Activated CD4-positive, alpha-beta T cell treated with anti-CD3 and anti-CD28 coated beads for 36 hours (primary cell): ENCODE measurements at regions not wholly inside any gene's neighbourhood (a gene's known extent, or its start where the extent isn't known, plus 50 kb on each side); places are given as distances from the start of the nearest gene placed in this dataset.

ENCODE experiments used
- ATAC-seq: fragments of 200-7000 bp; cut with Tn5 transposase; one replicate; pipeline ENCODE4 v1.10.0; 2021; ENCODE audit warnings: mild to moderate bottlenecking, moderate library complexity
- CTCF ChIA-PET: fragments of 350-600 bp; sonication (Branson Sonifier 250); formaldehyde crosslinking; loops from one replicate; lab custom pipeline; 2021; ENCODE audit warnings: antibody characterized with exemption; lab: Charles Lee
- POLR2A ChIA-PET: fragments of 350-600 bp; sonication (Branson Sonifier 250); formaldehyde crosslinking; loops from one replicate; lab custom pipeline; 2021; ENCODE audit warnings: antibody characterized with exemption, inconsistent platforms; lab: Charles Lee
- DNase-seq: peaks from one replicate; pipeline ENCODE4 v3.0.0-alpha.2; 2020
- H3K27ac Mint-ChIP-seq: one replicate; pipeline ENCODE4 v1.8.0; 2021; ENCODE audit warnings: mixed read lengths
- H3K27me3 Mint-ChIP-seq: one replicate; pipeline ENCODE4 v1.8.0; 2021; ENCODE audit warnings: mixed read lengths
- H3K36me3 Mint-ChIP-seq: one replicate; pipeline ENCODE4 v1.8.0; 2021; ENCODE audit warnings: low read depth, mixed read lengths
- H3K4me1 Mint-ChIP-seq: one replicate; pipeline ENCODE4 v1.8.0; 2021; ENCODE audit warnings: mixed read lengths
- H3K4me3 Mint-ChIP-seq: one replicate; pipeline ENCODE4 v1.8.0; 2021; ENCODE audit warnings: mild to moderate bottlenecking, moderate library complexity, mixed read lengths
- H3K9me3 Mint-ChIP-seq: one replicate; pipeline ENCODE4 v1.8.0; 2021; ENCODE audit warnings: low read depth, mixed read lengths
- intact Hi-C, 2 experiments: fragments of 100-400 bp; cut with DNase I in 1 of 2; cut with micrococcal nuclease in 1 of 2; formaldehyde crosslinking; loops; one replicate each; pipeline versions ENCODE4 v1.14.2 to v1.15.1; 2022 to 2024; cut with DNase I, micrococcal nuclease

DNA sequence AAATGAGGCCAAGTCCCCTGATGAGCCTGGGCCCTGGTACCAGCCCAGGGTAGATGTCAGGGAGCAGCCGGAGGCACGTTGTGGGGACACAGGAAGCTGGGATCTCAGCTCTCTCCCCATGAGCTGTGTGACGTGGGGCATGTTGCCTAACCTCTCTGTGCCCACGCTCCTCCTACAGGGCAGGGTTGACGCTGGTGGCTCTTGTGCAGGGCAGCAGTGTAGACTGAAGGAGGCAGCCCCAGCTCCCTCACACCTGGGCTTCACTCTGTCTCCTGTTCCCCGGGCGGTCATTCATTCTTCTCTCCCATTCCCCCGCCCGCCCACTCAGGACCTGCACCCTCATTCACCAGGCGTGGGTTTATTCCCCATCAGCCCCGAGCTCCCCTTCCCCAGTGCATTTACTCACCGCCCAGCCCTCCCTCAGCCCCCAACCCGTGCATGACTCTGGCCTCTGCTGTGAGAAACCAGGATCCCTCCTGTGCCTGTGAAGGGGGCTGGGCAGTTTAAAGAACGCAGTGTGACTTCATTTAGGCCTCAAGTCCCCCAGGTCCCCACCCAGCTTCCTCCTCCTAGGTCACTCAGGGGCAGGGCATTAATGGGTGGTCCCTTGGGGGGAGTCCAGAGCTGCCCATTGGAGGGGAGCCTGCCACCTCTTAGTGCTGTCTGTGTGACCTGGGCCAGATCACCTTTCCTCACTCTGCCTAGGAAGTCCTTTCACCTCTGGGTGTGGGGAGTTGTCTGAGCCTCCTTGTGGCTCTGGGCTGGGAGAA is 285.7 kb downstream of the PTPRU start:
- CTCF ChIA-PET, result no interaction called here
- Mint-ChIP-seq H3K4me1 (no peaks in the 10 kb centered on the region), H3K9me3 (no peaks in the 10 kb centered on the region), H3K4me3 (no peak overlapping the region), H3K36me3 (no peaks in the 10 kb centered on the region), H3K27me3 (peaks cover 15% of the 10 kb centered on the region), H3K27ac (no peak overlapping the region)
- no peak for DNase-seq
- POLR2A ChIA-PET, result no interaction called here
- ATAC-seq, result no peak
- intact Hi-C loops, result no loop called here

DNA sequence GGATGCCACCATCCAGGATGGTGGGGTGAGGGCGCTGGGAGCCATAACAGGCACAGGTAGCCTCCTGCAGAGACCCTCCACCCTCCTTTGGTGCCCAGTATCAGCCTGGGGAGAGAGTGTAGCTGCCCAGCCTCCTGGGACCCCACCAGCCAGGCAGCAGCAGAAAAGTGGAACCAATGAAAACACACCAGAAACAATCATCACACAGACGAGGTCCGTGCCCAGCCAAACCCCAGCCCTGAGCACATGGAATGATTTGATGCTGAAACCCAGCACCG is 285.1 kb downstream of the PTPRU start:
- H3K9me3 Mint-ChIP-seq, result no peaks in the 10 kb centered on the region
- CTCF ChIA-PET, result no interaction called here

DNA sequence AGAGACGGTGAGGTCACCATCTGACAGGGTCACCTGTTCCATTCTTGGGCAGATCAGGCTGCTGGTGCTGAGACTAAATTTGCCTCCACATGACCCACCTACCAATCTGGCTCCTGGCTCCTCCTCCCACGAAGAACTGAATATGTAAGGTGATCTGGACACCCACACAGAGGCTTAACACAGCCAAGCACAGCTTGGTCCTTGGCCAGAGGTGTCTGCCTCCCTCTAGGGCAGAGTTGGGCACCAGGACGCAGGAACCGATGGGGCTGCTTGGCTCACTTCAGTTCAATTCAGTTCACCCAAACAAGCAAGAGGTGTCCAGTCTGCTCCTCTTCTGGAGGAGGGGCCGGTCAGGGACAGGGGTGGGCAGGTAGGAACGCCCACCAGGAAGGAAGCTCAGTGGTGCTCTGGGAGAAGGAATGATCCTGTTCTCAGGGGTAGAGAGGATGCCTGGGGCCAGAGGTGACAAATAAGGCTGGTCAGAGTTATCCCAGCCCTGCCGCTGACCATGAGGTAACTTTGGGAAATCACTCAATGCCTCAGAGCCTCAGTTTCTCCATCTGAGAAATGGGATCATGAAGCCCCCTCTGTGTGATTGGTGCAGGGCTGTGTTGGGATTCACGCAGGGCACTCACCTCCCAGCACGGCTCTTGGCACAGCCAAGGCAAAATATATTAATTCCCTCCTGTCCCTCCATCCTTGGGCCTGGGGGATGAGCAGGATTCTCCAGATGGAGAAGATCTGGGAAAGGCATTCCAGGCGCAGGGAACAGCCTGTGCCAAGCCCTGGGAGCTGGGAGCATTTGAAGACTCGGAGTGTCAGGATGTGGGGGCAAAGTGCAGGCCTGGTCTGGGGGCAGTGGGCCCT is 284.5 kb downstream of the PTPRU start:
- no peak for ATAC-seq
- peaks cover 8% of the 10 kb centered on the region for H3K27me3 Mint-ChIP-seq
- POLR2A ChIA-PET, result no interaction called here
- intact Hi-C loops, result no loop called here
- no peak for DNase-seq
- no peak overlapping the region for H3K4me3 Mint-ChIP-seq
- H3K36me3 Mint-ChIP-seq, result no peaks in the 10 kb centered on the region
- no peaks in the 10 kb centered on the region for H3K9me3 Mint-ChIP-seq
- CTCF ChIA-PET, result interaction anchor here (0.7 kb wide), 1 partner anchor 548 kb away, joined by 3 read pairs; no protein-coding TSS in a partner anchor
- H3K4me1 Mint-ChIP-seq, result no peaks in the 10 kb centered on the region
- H3K27ac Mint-ChIP-seq, result no peak overlapping the region

More for the DNA sequence above, 285.1 kb downstream of the PTPRU start:
- intact Hi-C loops, result no loop called here
- DNase-seq (no peak), ATAC-seq (no peak)
- Mint-ChIP-seq H3K36me3 (no peaks in the 10 kb centered on the region), H3K4me1 (no peaks in the 10 kb centered on the region), H3K27ac (no peak overlapping the region), H3K4me3 (no peak overlapping the region), H3K27me3 (peaks cover 11% of the 10 kb centered on the region)
- POLR2A ChIA-PET, result no interaction called here

DNA sequence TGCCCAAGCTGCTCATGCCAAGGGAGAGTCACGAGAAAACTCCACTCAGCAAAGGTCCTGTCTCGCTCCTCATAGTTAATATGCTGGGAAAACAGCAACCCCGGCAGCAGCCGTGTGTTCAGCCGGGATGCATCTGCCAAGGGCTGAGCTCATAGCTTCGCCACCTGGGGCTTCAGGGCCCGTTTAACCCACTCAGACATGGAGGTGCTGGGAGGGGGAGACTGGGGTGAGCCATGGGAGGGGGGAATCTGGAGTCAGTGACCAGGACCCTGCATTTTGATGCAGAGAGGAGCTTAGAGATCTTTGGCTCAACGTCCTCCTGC is 283.4 kb downstream of the PTPRU start:
- H3K4me1 Mint-ChIP-seq, result no peaks in the 10 kb centered on the region
- no peak overlapping the region for H3K4me3 Mint-ChIP-seq
- H3K27me3 Mint-ChIP-seq, result peaks cover 5% of the 10 kb centered on the region
- ATAC-seq (no peak), DNase-seq (no peak)
- CTCF ChIA-PET, result interaction anchor here (0.7 kb wide), 1 partner anchor 547 kb away, joined by 3 read pairs; no protein-coding TSS in a partner anchor
- no peaks in the 10 kb centered on the region for H3K9me3 Mint-ChIP-seq
- POLR2A ChIA-PET, result no interaction called here
- H3K27ac Mint-ChIP-seq, result no peak overlapping the region
- no peaks in the 10 kb centered on the region for H3K36me3 Mint-ChIP-seq
- intact Hi-C loops, result no loop called here

DNA sequence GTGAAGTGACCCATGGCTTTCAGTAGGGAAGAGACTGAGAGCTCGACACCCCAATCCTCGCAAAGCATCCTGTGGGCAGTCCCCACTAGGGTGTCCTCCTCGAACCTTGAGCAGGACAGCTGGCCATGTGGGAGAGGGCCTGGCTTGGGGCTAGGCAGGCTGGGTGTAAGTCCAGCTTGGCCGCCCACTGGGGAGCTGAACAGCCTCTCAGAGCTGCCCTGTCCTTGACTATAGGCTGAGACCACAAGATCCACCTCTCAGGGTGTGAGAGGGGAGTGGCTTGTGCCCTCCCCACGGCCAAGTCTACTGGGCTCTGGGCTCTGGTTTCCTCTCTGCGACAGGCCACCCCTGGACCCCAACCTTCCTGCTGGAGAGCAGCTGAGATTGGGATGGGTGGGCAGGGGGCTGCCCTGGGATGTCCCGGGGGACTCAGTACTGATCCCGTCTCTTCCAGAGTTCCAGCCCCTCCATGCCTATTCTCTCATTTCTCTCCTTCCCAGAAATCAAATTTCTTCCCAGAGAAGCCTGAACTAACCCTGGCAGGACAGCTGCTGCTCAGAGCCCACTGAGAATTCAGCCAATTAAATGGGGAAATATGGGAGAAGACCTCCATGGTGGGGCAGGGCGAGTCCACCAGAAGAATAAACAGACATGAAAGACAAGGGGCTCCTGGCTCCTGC is 282.9 kb downstream of the PTPRU start:
- peaks cover 5% of the 10 kb centered on the region for H3K27me3 Mint-ChIP-seq
- no peaks in the 10 kb centered on the region for H3K4me1 Mint-ChIP-seq
- POLR2A ChIA-PET, result no interaction called here
- ATAC-seq (no peak), DNase-seq (no peak)
- no peak overlapping the region for H3K27ac Mint-ChIP-seq
- no peaks in the 10 kb centered on the region for H3K9me3 Mint-ChIP-seq
- CTCF ChIA-PET, result no interaction called here
- no peak overlapping the region for H3K4me3 Mint-ChIP-seq
- intact Hi-C loops, result no loop called here
- H3K36me3 Mint-ChIP-seq, result no peaks in the 10 kb centered on the region

DNA sequence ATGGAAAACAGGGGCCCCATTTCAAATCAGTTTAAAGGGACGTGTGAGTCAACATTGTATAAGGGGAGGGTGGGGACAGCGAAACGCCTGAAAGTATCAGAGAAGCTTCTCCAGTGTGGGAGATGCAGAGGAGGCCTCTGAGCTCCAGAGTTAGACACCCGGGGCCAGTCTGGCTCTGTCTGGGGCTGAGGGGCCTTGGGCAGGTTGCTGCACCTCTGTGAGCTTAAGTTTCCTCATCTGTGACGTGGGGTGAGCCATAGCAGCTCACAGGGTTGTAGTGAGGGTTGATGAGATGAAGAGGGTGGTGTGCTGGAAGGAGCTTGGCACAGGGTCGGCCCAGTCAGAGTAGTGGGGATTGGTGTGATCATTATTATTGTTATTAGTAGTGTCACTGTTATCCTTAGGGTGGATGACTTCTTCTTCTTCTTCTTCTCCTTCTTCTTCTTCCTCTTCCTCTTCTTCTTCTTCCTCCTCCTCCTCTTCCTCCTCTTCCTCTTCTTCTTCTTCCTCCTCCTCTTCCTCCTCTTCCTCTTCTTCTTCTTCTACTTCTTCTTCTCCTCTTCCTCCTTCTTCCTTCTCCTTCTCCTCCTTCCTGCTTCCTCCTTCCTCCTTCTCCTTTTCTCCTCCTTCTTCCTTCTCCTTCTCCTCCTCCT is 282.0 kb downstream of the PTPRU start:
- Mint-ChIP-seq H3K4me1 (no peaks in the 10 kb centered on the region), H3K9me3 (no peaks in the 10 kb centered on the region), H3K27me3 (peaks cover 5% of the 10 kb centered on the region), H3K27ac (no peak overlapping the region), H3K36me3 (no peaks in the 10 kb centered on the region), H3K4me3 (no peak overlapping the region)
- intact Hi-C loops, result no loop called here
- POLR2A ChIA-PET, result no interaction called here
- DNase-seq (no peak), ATAC-seq (no peak)
- CTCF ChIA-PET, result no interaction called here

DNA sequence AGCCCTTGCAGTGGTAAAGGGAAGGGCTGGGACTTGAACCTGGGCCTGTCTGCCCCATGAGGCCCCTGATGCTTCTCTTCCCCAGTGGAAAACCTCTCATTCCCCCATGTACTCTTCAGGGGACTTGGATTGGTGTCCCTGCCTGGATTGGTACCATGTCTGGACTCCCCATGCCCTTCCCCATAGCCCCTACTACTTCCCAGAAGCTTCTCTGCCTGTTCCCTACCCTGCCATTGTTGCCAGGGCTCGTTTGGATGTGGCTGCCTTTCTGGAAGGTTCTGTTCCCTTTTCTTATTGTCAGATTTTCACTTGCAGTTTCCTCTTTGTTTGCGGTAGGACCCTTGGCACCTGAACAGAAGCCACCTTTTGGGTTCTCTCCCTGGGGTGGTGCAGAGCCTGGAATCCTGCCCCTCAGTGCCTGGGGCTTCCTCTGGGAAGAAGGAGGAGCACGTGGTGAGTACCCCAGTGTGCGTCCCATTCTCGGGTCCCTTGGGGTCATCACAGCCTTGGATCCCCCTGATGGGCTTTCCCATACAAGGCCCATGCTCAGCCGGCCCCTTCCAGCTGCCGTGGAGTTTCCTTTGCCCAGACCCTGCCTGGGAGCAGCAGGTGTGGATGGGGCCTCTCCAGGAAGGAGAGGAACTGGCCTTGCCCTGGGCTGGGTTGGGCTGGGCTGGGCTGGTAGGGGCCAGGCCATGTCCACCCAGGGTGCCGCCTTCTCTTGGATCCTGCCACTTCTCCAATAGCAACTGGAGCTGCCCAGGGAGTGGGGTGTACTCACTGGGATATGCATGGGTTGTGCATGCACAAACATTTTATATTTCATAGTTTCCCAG is 281.1 kb downstream of the PTPRU start:
- ATAC-seq, result no peak
- Mint-ChIP-seq H3K4me1 (no peaks in the 10 kb centered on the region), H3K36me3 (no peaks in the 10 kb centered on the region), H3K27me3 (peaks cover 4% of the 10 kb centered on the region), H3K4me3 (no peak overlapping the region), H3K9me3 (no peaks in the 10 kb centered on the region), H3K27ac (no peak overlapping the region)
- ChIA-PET CTCF (no interaction called here), POLR2A (no interaction called here)
- intact Hi-C loops, result no loop called here
- DNase-seq, result no peak

DNA sequence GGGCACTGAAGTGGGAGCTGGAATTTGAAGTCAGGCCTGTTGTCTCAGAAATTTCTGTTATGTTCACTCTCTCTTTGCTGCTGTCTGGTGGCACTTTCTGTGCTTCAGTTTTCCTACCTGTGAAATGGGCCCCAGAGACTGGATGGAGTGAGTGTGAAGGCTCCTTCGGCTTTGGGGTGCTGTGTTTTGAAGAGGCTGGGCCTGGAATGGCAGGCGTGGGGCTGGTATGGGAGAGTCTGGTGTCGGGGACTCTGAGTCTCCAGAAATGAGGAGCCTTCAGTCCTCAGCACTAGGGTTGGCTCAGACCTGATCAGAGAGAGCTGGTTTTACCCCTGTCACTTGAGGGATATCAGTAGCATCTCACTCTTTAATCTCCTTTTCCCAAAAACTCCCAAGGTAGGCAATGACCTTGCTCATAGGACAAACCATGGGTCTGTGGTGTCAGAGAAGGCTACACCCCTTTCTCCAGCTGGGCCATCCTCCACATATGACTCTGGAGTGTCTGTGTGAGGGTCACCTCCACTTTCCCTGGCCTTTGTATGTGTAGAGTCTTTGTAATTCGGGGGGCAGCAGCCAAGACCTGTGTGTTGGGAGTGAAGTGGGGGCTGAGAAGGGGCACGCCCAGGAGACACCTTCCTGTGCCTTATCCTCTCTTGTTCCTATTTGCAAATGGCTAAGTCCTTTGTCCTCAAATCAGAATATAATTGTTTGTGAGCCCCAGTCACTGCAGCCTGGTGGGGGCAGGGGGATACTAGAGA is 279.9 kb downstream of the PTPRU start:
- no peak for DNase-seq
- Mint-ChIP-seq H3K9me3 (peaks cover 5% of the 10 kb centered on the region), H3K36me3 (no peaks in the 10 kb centered on the region), H3K4me3 (no peak overlapping the region), H3K27me3 (peaks cover 4% of the 10 kb centered on the region), H3K4me1 (no peaks in the 10 kb centered on the region), H3K27ac (no peak overlapping the region)
- CTCF ChIA-PET, result no interaction called here
- POLR2A ChIA-PET, result no interaction called here
- ATAC-seq, result no peak
- intact Hi-C loops, result no loop called here

DNA sequence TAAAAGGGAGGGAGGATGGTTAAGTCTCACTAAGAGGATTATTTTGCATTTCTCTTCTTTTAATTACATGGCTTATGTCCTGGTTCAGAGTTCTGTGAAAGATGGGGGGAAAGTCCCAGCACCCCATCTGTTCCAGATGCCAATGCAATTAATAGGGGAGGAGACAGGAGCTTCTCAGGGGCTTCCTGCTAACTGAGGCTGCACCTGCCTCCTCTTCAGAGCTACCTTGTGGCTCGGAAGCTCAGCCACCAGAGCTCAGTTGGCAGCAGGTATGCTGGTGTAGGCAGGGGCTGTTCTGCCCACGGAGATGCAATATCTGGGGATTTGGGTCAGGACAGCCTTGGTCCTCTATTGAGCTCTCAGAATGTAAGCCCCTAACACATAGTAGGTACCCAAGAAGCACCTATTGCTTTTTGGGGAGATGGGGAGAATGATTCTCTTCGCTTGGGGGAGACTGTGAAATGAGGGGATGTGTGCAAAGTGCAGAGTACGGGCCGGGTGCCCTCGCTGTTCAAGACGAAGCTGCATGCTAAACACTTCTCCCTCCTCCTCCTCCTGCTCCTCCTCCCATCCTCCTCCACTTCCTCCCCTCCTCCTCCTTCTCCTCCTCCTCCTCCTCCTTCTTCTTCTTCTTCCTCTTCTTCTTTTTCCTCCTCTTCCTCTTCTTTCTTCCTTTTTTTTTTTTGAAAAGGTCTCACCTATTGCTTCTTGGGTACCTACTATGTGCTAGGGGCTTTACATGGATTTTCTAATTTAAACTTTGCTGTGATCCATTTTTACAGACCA is 279.0 kb downstream of the PTPRU start:
- POLR2A ChIA-PET, result no interaction called here
- intact Hi-C loops, result no loop called here
- CTCF ChIA-PET, result interaction anchor here (0.6 to 0.7 kb wide), 2 partner anchors 173 to 470 kb away, joined by 3 read pairs; no protein-coding TSS in a partner anchor

More for the DNA sequence above, 279.0 kb downstream of the PTPRU start:
- ATAC-seq, result no peak
- H3K4me1 Mint-ChIP-seq, result no peaks in the 10 kb centered on the region
- H3K27me3 Mint-ChIP-seq, result peaks cover 4% of the 10 kb centered on the region
- no peaks in the 10 kb centered on the region for H3K36me3 Mint-ChIP-seq
- H3K9me3 Mint-ChIP-seq, result peaks cover 5% of the 10 kb centered on the region
- no peak overlapping the region for H3K27ac Mint-ChIP-seq
- DNase-seq, result no peak
- H3K4me3 Mint-ChIP-seq, result no peak overlapping the region
